H9 (cell line): ENCODE measurements at regions not wholly inside any gene's neighbourhood (a gene's known extent, or its start where the extent isn't known, plus 50 kb on each side); places are given as distances from the start of the nearest gene placed in this dataset.

ENCODE experiments used
- DNase-seq: peaks from one replicate; pipeline ENCODE4 v3.0.0-alpha.2; 2017
- H2AFZ ChIP-seq: one replicate; pipeline ENCODE4 v1.6.1; 2013; ENCODE audit warnings: mild to moderate bottlenecking, low read length, control low read depth, moderate library complexity
- H2AK5ac ChIP-seq: 2 replicates; pipeline ENCODE4 v1.6.1; 2013; ENCODE audit warnings: low read length, control low read depth, mixed read lengths; ENCODE audit not compliant: insufficient read length
- H2BK120ac ChIP-seq: one replicate; pipeline ENCODE4 v1.6.1; 2013; ENCODE audit warnings: low read depth, mild to moderate bottlenecking, low read length, control low read depth, inconsistent platforms; ENCODE audit not compliant: poor library complexity, severe bottlenecking
- H2BK12ac ChIP-seq: 2 replicates; pipeline ENCODE4 v1.6.1; 2013; ENCODE audit warnings: low read length, control low read depth, mixed read lengths, low read depth; ENCODE audit not compliant: insufficient read length
- H2BK15ac ChIP-seq: 2 replicates; pipeline ENCODE4 v1.6.1; 2013; ENCODE audit warnings: low read depth, low read length, control low read depth
- H2BK20ac ChIP-seq: one replicate; pipeline ENCODE4 v1.6.1; 2013; ENCODE audit warnings: low read depth, mild to moderate bottlenecking, low read length, control low read depth, inconsistent platforms; ENCODE audit not compliant: poor library complexity, severe bottlenecking
- H2BK5ac ChIP-seq: 2 replicates; pipeline ENCODE4 v1.6.1; 2013; ENCODE audit warnings: low read length, control low read depth, mixed read lengths; ENCODE audit not compliant: insufficient read length
- H3K14ac ChIP-seq: 2 replicates; pipeline ENCODE4 v1.6.1; 2013; ENCODE audit warnings: low read length, control low read depth; ENCODE audit not compliant: insufficient read depth
- H3K18ac ChIP-seq: 2 replicates; pipeline ENCODE4 v1.6.1; 2013; ENCODE audit warnings: low read depth, mild to moderate bottlenecking, mixed read lengths, low read length, control low read depth; ENCODE audit not compliant: insufficient read length
- H3K23ac ChIP-seq: 2 replicates; pipeline ENCODE4 v1.6.1; 2013; ENCODE audit warnings: low read length, control low read depth, mixed read lengths, low read depth; ENCODE audit not compliant: insufficient read length
- H3K23me2 ChIP-seq: 2 replicates; pipeline ENCODE4 v1.6.1; 2013; ENCODE audit warnings: low read depth, mild to moderate bottlenecking, mixed read lengths, low read length, control low read depth; ENCODE audit not compliant: insufficient read length, poor library complexity, severe bottlenecking
- H3K27ac ChIP-seq: 2 replicates; pipeline ENCODE4 v1.5.1; 2013; ENCODE audit warnings: low read length, control low read depth, mixed read lengths, low read depth; ENCODE audit not compliant: insufficient read length
- H3K27me3 ChIP-seq: 2 replicates; pipeline ENCODE4 v1.6.1; 2013; ENCODE audit warnings: low read length, control low read depth, inconsistent platforms; ENCODE audit not compliant: insufficient read depth
- H3K4ac ChIP-seq: 2 replicates; pipeline ENCODE4 v1.6.1; 2013; ENCODE audit warnings: low read depth, mild to moderate bottlenecking, control low read depth, inconsistent platforms, low read length, moderate library complexity
- H3K4me1 ChIP-seq: 2 replicates; pipeline ENCODE4 v1.6.1; 2013; ENCODE audit warnings: low read length, control low read depth, inconsistent platforms; ENCODE audit not compliant: insufficient read depth
- H3K4me2 ChIP-seq: 2 replicates; pipeline ENCODE4 v1.6.1; 2013; ENCODE audit warnings: low read length, control low read depth, mixed read lengths; ENCODE audit not compliant: insufficient read length, insufficient read depth
- H3K56ac ChIP-seq: 2 replicates; pipeline ENCODE4 v1.6.1; 2013; ENCODE audit warnings: low read depth, mild to moderate bottlenecking, mixed read lengths, low read length, control low read depth; ENCODE audit not compliant: insufficient read length
- H3K79me1 ChIP-seq: 2 replicates; pipeline ENCODE4 v1.6.1; 2013; ENCODE audit warnings: low read depth, mild to moderate bottlenecking, moderate library complexity, low read length, control low read depth, inconsistent platforms; ENCODE audit not compliant: insufficient read depth, poor library complexity, severe bottlenecking
- H3K79me2 ChIP-seq: 2 replicates; pipeline ENCODE4 v1.6.1; 2013; ENCODE audit warnings: low read length, control low read depth, inconsistent platforms; ENCODE audit not compliant: insufficient read depth
- H3K9ac ChIP-seq: 2 replicates; pipeline ENCODE4 v1.6.1; 2013; ENCODE audit warnings: low read length, control low read depth, mixed read lengths; ENCODE audit not compliant: insufficient read length; ENCODE audit errors: extremely low read depth
- H3K9me3 ChIP-seq: one replicate; pipeline ENCODE4 v1.6.1; 2013; ENCODE audit warnings: low read depth, low read length, inconsistent platforms; ENCODE audit not compliant: control insufficient read depth
- H3T11ph ChIP-seq: one replicate; pipeline ENCODE4 v1.6.1; 2013; ENCODE audit warnings: mild to moderate bottlenecking, low read length, control low read depth, inconsistent platforms
- H4K20me1 ChIP-seq: one replicate; pipeline ENCODE4 v1.6.1; 2013; ENCODE audit not compliant: control insufficient read depth, insufficient read length, insufficient read depth
- H4K5ac ChIP-seq: 2 replicates; pipeline ENCODE4 v1.6.1; 2013; ENCODE audit warnings: low read depth, mild to moderate bottlenecking, mixed read lengths, low read length, control low read depth; ENCODE audit not compliant: insufficient read length
- H4K8ac ChIP-seq: replicated peaks from 2 replicates; pipeline ENCODE4 v1.6.1; 2013; ENCODE audit warnings: low read length, control low read depth, mixed read lengths, low read depth; ENCODE audit not compliant: insufficient read length
- H4K91ac ChIP-seq: 2 replicates; pipeline ENCODE4 v1.6.1; 2013; ENCODE audit warnings: low read depth, mild to moderate bottlenecking, moderate library complexity, mixed read lengths, low read length, control low read depth; ENCODE audit not compliant: insufficient read length
- H3K27ac Mint-ChIP-seq, 3 experiments: 2 replicates in 2 of 3; 3 replicates in 1 of 3; pipeline ENCODE4 v1.8.0; 2020 to 2021; ENCODE audit warnings: mixed read lengths in 3 of 3, mild to moderate bottlenecking in 1 of 3, moderate library complexity in 1 of 3
- H3K27me3 Mint-ChIP-seq: 2 replicates; pipeline ENCODE4 v1.8.0; 2021; ENCODE audit warnings: low read depth, mild to moderate bottlenecking, moderate library complexity, mixed read lengths
- H3K36me3 Mint-ChIP-seq, 3 experiments: 2 replicates in 2 of 3; 3 replicates in 1 of 3; pipeline ENCODE4 v1.8.0; 2020 to 2021; ENCODE audit warnings: low read depth in 3 of 3, mixed read lengths in 3 of 3; ENCODE audit not compliant: insufficient read depth in 1 of 3
- H3K4me1 Mint-ChIP-seq, 2 experiments: 2 replicates each; pipeline ENCODE4 v1.8.0; 2020; ENCODE audit warnings: mixed read lengths in 2 of 2
- H3K4me3 Mint-ChIP-seq, 2 experiments: 2 replicates in 1 of 2; 3 replicates in 1 of 2; pipeline ENCODE4 v1.8.0; 2020 to 2021; ENCODE audit warnings: mild to moderate bottlenecking in 2 of 2, mixed read lengths in 2 of 2, moderate library complexity in 1 of 2
- H3K9me3 Mint-ChIP-seq, 2 experiments: 2 replicates in 1 of 2; 3 replicates in 1 of 2; pipeline ENCODE4 v1.8.0; 2020; ENCODE audit warnings: mild to moderate bottlenecking in 2 of 2, mixed read lengths in 2 of 2, moderate library complexity in 1 of 2
- CTCF ChIP-seq: fragments of 200-600 bp; sonication (generic); conservative IDR thresholded peaks from 3 replicates; pipeline ENCODE4 v1.8.0; 2021; ENCODE audit warnings: antibody characterized with exemption, mild to moderate bottlenecking
- WGBS: extraction: QIAGEN DNeasy Blood & Tissue Kit; methylation state at CpG from one replicate; pipeline ENCODE4 v1.1.7; 2013; ENCODE audit warnings: missing lambda C conversion rate, low lambda C conversion rate, mixed read lengths; ENCODE audit not compliant: insufficient read length; ENCODE audit errors: extremely low coverage; 5-methylcytosine and 5-hydroxymethylcytosine counted together

GRCh38 chr20:50246367-50247195 lies 56.0 kb downstream of the CEBPB start:
- no CpG with 5 or more reads among the region's 17 CpGs for WGBS
- Histone ChIP-seq H3K27ac (no peak overlapping the region), H3K56ac (no peak overlapping the region), H4K8ac (no peak overlapping the region), H3K9ac (no peak overlapping the region), H2AK5ac (no peak overlapping the region), H3K18ac (no peak overlapping the region), H2BK12ac (no peak overlapping the region), H3K4me1 (no peaks in the 10 kb centered on the region), H3K79me1 (no peaks in the 10 kb centered on the region), H3K27me3 (no peaks in the 10 kb centered on the region), H3K4me2 (no peak overlapping the region), H3K9me3 (no peaks in the 10 kb centered on the region), H3K23ac (no peak overlapping the region), H4K91ac (no peak overlapping the region), H2BK15ac (no peak overlapping the region), H2BK5ac (no peak overlapping the region), H3K4ac (no peak overlapping the region), H3T11ph (no peak overlapping the region), H2AFZ (no peak overlapping the region), H3K14ac (no peak overlapping the region), H4K20me1 (no peaks in the 10 kb centered on the region), H3K23me2 (no peaks in the 10 kb centered on the region), H2BK120ac (no peak overlapping the region), H4K5ac (no peak overlapping the region), H3K79me2 (no peaks in the 10 kb centered on the region), H2BK20ac (no peak overlapping the region)
- TF ChIP-seq CTCF = no peak
- H3K4me3 Mint-ChIP-seq = no peak overlapping the region
- H3K4me1 Mint-ChIP-seq = no peaks in the 10 kb centered on the region
- H3K36me3 Mint-ChIP-seq = no peaks in the 10 kb centered on the region
- no peak for DNase-seq
- no peaks in the 10 kb centered on the region; the same call in 1 of the 2 replicates for H3K27me3 Mint-ChIP-seq
- peak overlapping the region in 1 of 3 experiments; percentile 18; a peak in 1 of 7 replicates for H3K27ac Mint-ChIP-seq
- no peaks in the 10 kb centered on the region for H3K9me3 Mint-ChIP-seq
